ENCODE measurements at regions not wholly inside any gene's neighbourhood (a gene's known extent, or its start where the extent isn't known, plus 50 kb on each side); places are given as distances from the start of the nearest gene placed in this dataset.

GRCh38 chr6:164700497-164700896, 608.9 kb downstream of the C6orf118 start:
- BruUV-seq (replicated peaks), result no TSS peak
- no peak overlapping the region for H4K5ac ChIP-seq (ENCODE audit: low read depth, low read length)
- H3K27ac ChIP-seq (ENCODE audit: insufficient read depth, low read length), result no peak overlapping the region
- H2AFZ ChIP-seq (replicated peaks; ENCODE audit: low read length, poor library complexity), result no peak overlapping the region
- no peak overlapping the region for H3K4ac ChIP-seq (ENCODE audit: low read depth, low read length)
- TF ChIP-seq CEBPB (IDR thresholded peaks at IDR 0.05; ENCODE audit: low read depth, low read length) (no peak), MXI1 (IDR thresholded peaks at IDR 0.05; ENCODE audit: borderline replicate concordance, low read depth, low read length) (no peak), USF2 (IDR thresholded peaks at IDR 0.05; ENCODE audit: low read depth, low read length) (no peak), BHLHE40 (IDR thresholded peaks at IDR 0.05; ENCODE audit: low read depth, low read length) (no peak), MAFK (IDR thresholded peaks at IDR 0.05; ENCODE audit: low read depth, low read length) (peak; percentile 24; the same call in 1 of the 2 replicates)
- CTCF ChIA-PET, result no interaction called here
- no peaks in the 10 kb centered on the region for H3K9me1 ChIP-seq (ENCODE audit: insufficient read depth, low read length)
- H2BK120ac ChIP-seq (ENCODE audit: low read depth, low read length), result no peak overlapping the region
- no peaks in the 10 kb centered on the region for H3K36me3 ChIP-seq (ENCODE audit: control insufficient read depth, insufficient read depth, low read length)
- no peak overlapping the region for H4K8ac ChIP-seq (ENCODE audit: low read depth in 2 of 2, low read length in 2 of 2)
- H3K9me3 ChIP-seq (ENCODE audit: control insufficient read depth, insufficient read depth, low read length), result peaks cover 3% of the 10 kb centered on the region; the same call in 1 of the 2 replicates
- H3K18ac ChIP-seq (ENCODE audit: low read depth, low read length), result no peak overlapping the region
- POLR2A ChIA-PET (ENCODE audit: unreplicated experiment), result no interaction called here
- H4K20me1 ChIP-seq (ENCODE audit: insufficient read depth, low read length), result no peaks in the 10 kb centered on the region
- H3K9ac ChIP-seq (ENCODE audit: low read depth, low read length), result no peak overlapping the region
- in situ Hi-C loops (cut with MboI; ENCODE audit: low sequenced_read_pairs), result no loop called here
- DNase-seq, result no peak
- WGBS, 2 experiments (ENCODE audit: extremely low coverage in 2 of 2, insufficient read length in 1 of 2), result no CpG with 5 or more reads among the region's 1 CpG
- no peak overlapping the region for H2BK5ac ChIP-seq (ENCODE audit: low read depth, low read length, poor library complexity, severe bottlenecking)
- intact Hi-C loops (cut with micrococcal nuclease), result no loop called here
- no peak overlapping the region for H4K91ac ChIP-seq (ENCODE audit: insufficient read depth, low read depth, low read length)
- no peak overlapping the region for H2BK15ac ChIP-seq (ENCODE audit: low read depth, low read length)
- no peaks in the 10 kb centered on the region for H3K4me1 ChIP-seq (ENCODE audit: control insufficient read depth, insufficient read depth, low read length)
- no peak overlapping the region for H3K14ac ChIP-seq (replicated peaks; ENCODE audit: low read depth, low read length)
- no peak overlapping the region for H3K4me3 ChIP-seq (ENCODE audit: insufficient read depth, low read depth, low read length)
- H2AK9ac ChIP-seq (replicated peaks; ENCODE audit: low read depth, low read length, poor library complexity), result no peak overlapping the region
- H3K79me1 ChIP-seq (ENCODE audit: low read depth in 1 of 2, low read length in 2 of 2), result no peaks in the 10 kb centered on the region
- no peak overlapping the region for H3K56ac ChIP-seq (ENCODE audit: extremely low read depth, insufficient read depth, low read length)
- dilution Hi-C loops (cut with HindIII; ENCODE audit: low sequenced_read_pairs, unreplicated experiment), result no loop called here
- H3K23ac ChIP-seq (ENCODE audit: low read depth, low read length), result no peak overlapping the region
- no peak overlapping the region for H2BK20ac ChIP-seq (ENCODE audit: low read depth, low read length)
- no peak overlapping the region for H2AK5ac ChIP-seq (ENCODE audit: low read depth, low read length)
- no peaks in the 10 kb centered on the region for H3K27me3 ChIP-seq (ENCODE audit: control insufficient read depth, insufficient read depth, low read length)
- ATAC-seq (ENCODE audit: low read depth), result no peak
- no peak overlapping the region for H3K4me2 ChIP-seq (ENCODE audit: low read depth, low read length)

Measured in IMR-90 (cell line).